HT-29 (cell line): ENCODE measurements at regions not wholly inside any gene's neighbourhood (a gene's known extent, or its start where the extent isn't known, plus 50 kb on each side); places are given as distances from the start of the nearest gene placed in this dataset.

Source experiments
- DNase-seq: peaks from one replicate; pipeline ENCODE4 v3.0.0-alpha.2; 2015; ENCODE audit warnings: low spot score

DNA sequence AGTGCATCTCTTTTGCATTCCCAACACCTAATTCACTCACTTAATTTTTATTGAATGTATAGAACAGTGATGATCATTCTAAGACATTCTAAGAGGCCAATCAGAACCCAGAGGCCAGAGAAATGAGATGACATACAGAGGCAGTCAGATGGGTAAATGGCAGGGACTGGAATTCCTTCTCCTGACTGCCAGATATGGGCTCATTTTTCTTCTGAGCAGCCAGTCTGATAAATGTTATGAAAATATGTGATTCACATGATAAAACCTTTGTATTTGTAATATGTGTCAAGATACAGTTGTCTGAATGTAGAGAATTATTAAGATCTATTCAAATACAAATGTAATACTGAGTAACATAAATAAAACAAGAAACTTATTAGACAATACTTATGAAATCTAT, 277.8 kb downstream of the EPM2A start:
- DNase-seq = no peak

- DNase-seq = no peak
These were observed 266.8 kb downstream of the EPM2A start for GRCh38 chr6:145468534-145468933.

GRCh38 chr6:145469021-145469420, 266.3 kb downstream of the EPM2A start:
- DNase-seq = no peak

GRCh38 chr6:145475794-145476396, 259.4 kb downstream of the EPM2A start:
- no peak for DNase-seq

GRCh38 chr6:145480024-145480423, 255.3 kb downstream of the EPM2A start:
- no peak for DNase-seq

DNA sequence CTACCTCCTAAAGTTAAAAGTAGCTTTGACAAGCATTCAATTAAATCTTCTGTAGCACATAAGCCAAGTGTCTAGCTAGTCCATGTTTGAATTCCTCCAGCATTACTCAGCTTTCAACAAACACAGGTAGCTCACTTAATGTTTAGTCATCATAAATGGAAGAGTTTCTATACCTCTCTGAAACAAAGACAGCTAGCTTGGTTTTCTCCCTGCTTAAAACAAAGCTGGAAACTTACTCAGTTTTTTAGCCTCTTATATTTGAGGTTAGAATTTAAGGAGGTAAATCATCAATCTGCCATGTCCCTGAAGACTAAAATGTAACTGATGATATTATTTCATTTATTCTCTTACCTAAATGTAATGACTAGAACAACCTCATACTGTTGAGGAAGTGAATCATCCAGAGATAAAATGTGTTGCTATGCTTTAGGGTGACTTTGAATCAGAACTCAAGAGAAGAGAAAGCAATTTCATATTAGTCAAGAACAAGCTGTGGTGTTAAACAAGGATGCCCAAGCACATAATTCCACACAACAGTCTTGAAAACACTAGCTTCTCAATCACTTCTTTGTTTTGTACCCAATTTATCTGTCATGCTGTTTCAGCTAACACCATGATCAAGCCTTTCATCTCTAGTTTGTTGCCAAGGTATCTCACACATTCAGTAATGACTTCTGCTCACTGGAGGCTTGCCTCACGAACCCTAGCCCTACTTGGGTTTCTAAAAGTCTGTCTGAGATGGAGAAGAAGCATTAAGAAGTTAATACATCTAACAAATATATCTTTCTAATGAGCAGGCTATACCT, 251.9 kb downstream of the EPM2A start:
- peak; percentile 63 for DNase-seq

- DNase-seq = no peak
These were observed 250.0 kb downstream of the EPM2A start for GRCh38 chr6:145485288-145485687.

- no peak for DNase-seq
These were observed 249.0 kb downstream of the EPM2A start for GRCh38 chr6:145486306-145486705.

DNA sequence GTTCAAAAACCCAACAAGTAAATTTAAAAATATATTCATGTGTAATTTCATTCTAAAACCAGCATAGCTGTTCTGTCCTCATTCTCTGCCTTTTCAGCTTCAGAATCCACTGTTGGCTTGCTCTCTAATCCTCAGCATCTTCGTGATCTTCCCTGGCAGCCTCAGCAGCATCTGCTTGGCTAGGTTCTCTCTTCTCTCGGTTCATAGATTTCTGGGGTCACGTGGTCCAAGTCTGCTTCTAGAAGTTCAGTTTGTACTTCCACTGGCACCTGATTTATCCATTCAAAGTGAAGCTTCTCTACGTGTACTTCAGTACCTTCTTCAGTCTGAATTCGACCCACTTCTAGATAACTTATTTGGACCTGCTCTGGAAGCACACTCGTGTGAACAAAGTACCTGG, 245.7 kb downstream of the EPM2A start:
- DNase-seq = no peak

DNA sequence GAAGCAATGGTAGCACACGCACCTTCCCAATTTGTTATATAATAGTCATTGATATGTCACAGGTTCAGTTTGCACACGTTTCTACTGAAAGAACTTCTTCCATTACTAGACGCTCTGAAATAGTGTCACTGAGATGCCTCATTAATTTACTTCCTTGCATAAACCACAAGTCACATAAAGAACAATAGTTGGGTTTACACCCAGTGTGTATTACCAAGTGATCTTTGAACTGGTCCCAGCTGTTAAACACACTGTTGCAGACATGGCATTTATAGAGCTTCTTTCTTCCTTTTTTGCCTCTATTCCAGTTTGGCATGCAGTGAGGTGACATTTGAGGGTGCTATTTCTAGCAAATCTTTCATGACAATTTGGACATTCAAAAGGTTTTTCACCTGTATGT, 245.3 kb downstream of the EPM2A start:
- DNase-seq = peak; percentile 14

DNA sequence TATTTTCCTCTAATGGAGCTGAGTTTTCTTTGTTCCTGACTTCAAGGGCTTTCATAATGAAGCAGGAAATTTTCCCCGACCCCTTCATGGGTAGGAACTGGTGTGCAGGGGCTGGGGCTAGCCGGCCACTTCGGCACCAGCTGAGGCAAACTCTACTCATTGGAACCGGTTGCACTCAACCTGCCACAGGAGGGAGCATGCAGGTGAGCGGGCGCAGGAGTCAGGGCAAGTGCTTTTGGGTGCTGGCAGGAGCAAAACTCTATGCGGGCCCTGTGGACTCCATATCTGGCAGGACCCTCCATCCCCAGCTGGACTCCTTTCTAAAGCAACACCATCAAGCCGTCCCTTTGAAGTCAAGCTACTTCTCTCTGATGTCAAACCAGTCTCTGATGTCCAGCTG, 244.2 kb downstream of the EPM2A start:
- no peak for DNase-seq

GRCh38 chr6:145497006-145497405, 238.3 kb downstream of the EPM2A start:
- no peak for DNase-seq

- no peak for DNase-seq
These were observed 236.9 kb downstream of the EPM2A start for GRCh38 chr6:145498425-145498824.

DNA sequence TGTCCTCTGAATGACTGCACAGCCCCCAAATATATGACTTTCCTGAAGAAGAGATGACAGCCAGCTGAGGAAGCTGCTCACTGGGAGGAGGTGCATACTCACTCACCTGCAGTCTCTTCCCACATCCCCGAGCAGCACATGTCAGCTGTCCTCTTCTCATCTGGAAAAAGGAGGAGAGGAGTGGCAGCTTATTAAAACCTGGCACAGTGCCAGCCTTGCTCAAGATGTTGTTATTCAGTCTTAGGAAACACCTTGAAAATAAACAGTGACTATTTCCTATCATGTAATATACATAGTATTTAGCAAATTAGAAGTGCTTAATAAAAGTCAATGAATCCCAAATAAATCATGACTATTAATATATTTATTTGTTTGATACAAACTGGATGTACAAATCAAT, 232.9 kb downstream of the EPM2A start:
- peak; percentile 23 for DNase-seq

DNA sequence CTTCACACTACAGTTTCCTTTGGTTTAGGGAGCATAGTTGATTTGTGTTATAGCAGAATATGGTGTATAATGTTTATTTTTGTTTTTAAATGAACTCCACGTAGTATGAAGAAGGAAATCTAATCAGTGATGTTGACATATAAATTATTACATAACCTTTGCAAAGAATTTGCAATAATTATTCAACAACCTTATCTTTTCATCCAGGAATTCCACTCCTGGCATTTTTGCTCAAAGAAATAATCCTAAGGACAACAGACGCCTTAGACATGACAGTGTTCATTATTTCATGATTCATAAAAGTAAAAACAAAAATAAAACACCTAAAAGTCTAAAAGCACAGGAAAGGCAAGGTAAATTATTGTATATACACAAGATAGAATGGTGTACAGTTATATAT, 229.2 kb downstream of the EPM2A start:
- no peak for DNase-seq

- no peak for DNase-seq
These were observed 228.8 kb downstream of the EPM2A start for GRCh38 chr6:145506565-145506964.

DNA sequence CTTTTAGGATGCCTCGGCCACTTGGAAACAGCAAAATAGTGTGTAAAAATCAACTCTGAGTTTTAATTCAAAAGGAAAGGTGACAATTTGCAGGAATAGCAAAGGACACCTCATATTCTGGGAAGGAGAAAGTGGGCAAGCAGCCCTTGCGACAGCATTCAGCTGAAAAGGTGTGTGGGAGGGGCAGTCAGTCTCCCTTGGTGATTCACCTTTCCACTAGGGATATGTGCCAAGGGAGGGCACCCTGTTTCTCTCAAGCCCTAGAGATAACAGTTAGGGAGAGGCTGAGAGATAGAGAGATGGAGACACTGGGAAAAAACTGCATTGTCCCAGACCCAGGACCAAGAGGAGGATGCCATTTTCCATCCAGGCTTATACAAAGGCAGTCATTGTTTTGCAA, 228.1 kb downstream of the EPM2A start:
- no peak for DNase-seq

GRCh38 chr6:145508107-145508506, 227.2 kb downstream of the EPM2A start:
- peak; percentile 10 for DNase-seq

- no peak for DNase-seq
These were observed 217.8 kb downstream of the EPM2A start for GRCh38 chr6:145517492-145517891.

DNA sequence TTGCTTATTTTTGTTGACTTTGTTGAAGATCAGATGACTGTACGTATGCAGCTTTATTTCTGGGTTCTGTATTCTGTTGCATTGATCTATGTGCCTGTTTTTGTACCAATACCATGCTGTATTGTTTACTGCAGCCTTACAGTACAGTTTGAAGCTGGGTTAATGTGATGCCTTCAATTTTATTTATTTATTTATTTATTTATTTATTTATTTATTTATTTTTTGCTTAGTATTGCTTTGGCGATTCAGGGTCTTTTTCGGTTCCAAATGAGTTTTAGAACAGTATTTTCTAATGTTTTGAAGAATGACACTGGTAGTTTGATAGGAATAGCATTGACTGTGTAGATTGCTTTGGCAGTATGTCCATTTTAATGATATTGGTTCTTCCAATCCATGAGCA, 210.3 kb downstream of the EPM2A start:
- DNase-seq = no peak

- DNase-seq = no peak
These were observed 205.7 kb downstream of the EPM2A start for GRCh38 chr6:145529582-145529981.

GRCh38 chr6:145530454-145530853, 204.9 kb downstream of the EPM2A start:
- no peak for DNase-seq

DNA sequence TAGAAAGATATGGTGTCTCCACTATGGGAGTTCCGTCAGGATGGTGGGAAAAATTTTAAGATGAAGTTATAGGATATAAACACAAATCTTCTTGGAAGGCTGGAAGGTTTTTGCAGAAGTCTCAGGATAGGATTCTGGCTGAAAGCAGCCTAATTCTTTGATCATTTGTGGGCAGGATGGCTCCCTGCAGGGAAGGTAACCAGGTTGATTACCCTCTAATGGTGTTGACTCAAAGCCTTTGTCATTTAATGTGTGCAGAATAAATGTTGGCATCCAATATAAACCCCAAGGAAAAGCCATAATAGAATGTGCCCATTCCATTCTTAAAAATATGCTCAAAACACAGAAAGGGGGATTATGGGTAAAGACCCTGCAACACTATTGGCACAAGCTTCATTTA, 204.3 kb downstream of the EPM2A start:
- no peak for DNase-seq

GRCh38 chr6:145531822-145532221, 203.5 kb downstream of the EPM2A start:
- no peak for DNase-seq
